ENCODE measurements at regions not wholly inside any gene's neighbourhood (a gene's known extent, or its start where the extent isn't known, plus 50 kb on each side); places are given as distances from the start of the nearest gene placed in this dataset.

- H3K27ac Mint-ChIP-seq (ENCODE audit: unreplicated experiment): no peak overlapping the region
- TF ChIP-seq, protein P1, sequence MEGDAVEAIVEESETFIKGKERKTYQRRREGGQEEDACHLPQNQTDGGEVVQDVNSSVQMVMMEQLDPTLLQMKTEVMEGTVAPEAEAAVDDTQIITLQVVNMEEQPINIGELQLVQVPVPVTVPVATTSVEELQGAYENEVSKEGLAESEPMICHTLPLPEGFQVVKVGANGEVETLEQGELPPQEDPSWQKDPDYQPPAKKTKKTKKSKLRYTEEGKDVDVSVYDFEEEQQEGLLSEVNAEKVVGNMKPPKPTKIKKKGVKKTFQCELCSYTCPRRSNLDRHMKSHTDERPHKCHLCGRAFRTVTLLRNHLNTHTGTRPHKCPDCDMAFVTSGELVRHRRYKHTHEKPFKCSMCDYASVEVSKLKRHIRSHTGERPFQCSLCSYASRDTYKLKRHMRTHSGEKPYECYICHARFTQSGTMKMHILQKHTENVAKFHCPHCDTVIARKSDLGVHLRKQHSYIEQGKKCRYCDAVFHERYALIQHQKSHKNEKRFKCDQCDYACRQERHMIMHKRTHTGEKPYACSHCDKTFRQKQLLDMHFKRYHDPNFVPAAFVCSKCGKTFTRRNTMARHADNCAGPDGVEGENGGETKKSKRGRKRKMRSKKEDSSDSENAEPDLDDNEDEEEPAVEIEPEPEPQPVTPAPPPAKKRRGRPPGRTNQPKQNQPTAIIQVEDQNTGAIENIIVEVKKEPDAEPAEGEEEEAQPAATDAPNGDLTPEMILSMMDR (IDR thresholded peaks at IDR 0.05; ENCODE audit: partially characterized antibody, unreplicated experiment): no peak
- no peak for DNase-seq
- H3K4me1 Mint-ChIP-seq (ENCODE audit: low read depth, unreplicated experiment): peaks cover 6% of the 10 kb centered on the region
- H3K27me3 Mint-ChIP-seq (ENCODE audit: unreplicated experiment): no peaks in the 10 kb centered on the region
- H3K4me3 Mint-ChIP-seq (ENCODE audit: unreplicated experiment): no peak overlapping the region
- no peaks in the 10 kb centered on the region for H3K9me3 Mint-ChIP-seq (ENCODE audit: unreplicated experiment)
- no peaks in the 10 kb centered on the region for H3K36me3 Mint-ChIP-seq (ENCODE audit: unreplicated experiment)
Observed at GRCh38 chr1:60299581-60299980, 226.0 kb upstream of the C1orf87 start.

DNA sequence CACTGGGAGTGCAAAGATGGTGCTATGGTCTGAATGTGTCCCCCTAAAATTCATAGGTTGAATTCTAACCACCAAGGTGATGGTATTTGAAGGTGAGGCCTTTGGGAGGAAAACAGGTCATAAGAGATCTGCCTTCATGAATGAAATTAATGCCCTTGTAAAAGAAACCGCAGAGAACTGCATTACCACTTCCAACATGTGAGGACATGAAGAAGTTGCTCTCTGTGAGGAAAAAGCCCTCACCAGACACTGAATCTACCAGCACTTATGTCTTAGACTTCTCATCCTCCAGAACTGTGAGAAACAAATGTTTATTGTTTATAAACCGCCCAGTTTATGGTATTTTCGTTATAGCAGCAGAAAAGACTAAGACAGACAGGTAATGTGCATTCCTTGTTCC, 224.7 kb upstream of the C1orf87 start:
- H3K27ac Mint-ChIP-seq (ENCODE audit: unreplicated experiment): no peak overlapping the region
- H3K9me3 Mint-ChIP-seq (ENCODE audit: unreplicated experiment): no peaks in the 10 kb centered on the region
- no peaks in the 10 kb centered on the region for H3K36me3 Mint-ChIP-seq (ENCODE audit: unreplicated experiment)
- H3K4me1 Mint-ChIP-seq (ENCODE audit: low read depth, unreplicated experiment): peaks cover 4% of the 10 kb centered on the region
- H3K27me3 Mint-ChIP-seq (ENCODE audit: unreplicated experiment): peaks cover 2% of the 10 kb centered on the region
- no peak for DNase-seq
- TF ChIP-seq, protein P1 (IDR thresholded peaks at IDR 0.05; ENCODE audit: partially characterized antibody, unreplicated experiment): no peak
- no peak overlapping the region for H3K4me3 Mint-ChIP-seq (ENCODE audit: unreplicated experiment)

DNA sequence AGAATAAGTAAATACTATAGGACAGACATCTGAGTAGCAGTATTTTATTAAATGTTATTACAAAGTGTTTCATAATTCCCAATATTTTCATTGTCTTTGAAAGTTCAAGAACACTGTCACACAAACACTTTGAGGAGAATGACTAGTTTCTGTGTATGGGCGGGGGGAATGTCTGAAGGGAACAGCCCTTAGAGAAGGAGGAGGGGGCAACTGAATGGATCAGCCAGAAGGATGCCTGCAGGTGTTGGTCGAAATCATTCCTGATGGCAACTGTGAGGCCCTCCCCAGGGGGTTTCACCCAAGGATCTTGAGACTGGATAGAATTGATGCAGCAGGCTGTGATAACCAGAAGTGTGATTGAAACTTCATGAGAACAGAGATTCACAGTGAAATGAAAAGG, 223.2 kb upstream of the C1orf87 start:
- Mint-ChIP-seq H3K4me1 (ENCODE audit: low read depth, unreplicated experiment) (peaks cover 7% of the 10 kb centered on the region), H3K4me3 (ENCODE audit: unreplicated experiment) (no peak overlapping the region), H3K36me3 (ENCODE audit: unreplicated experiment) (no peaks in the 10 kb centered on the region), H3K27ac (ENCODE audit: unreplicated experiment) (no peak overlapping the region), H3K27me3 (ENCODE audit: unreplicated experiment) (peaks cover 2% of the 10 kb centered on the region), H3K9me3 (ENCODE audit: unreplicated experiment) (no peaks in the 10 kb centered on the region)
- no peak for DNase-seq
- TF ChIP-seq, protein P1 (IDR thresholded peaks at IDR 0.05; ENCODE audit: partially characterized antibody, unreplicated experiment): no peak

- H3K27me3 Mint-ChIP-seq (ENCODE audit: unreplicated experiment): peaks cover 3% of the 10 kb centered on the region
- H3K9me3 Mint-ChIP-seq (ENCODE audit: unreplicated experiment): no peaks in the 10 kb centered on the region
- no peak overlapping the region for H3K4me3 Mint-ChIP-seq (ENCODE audit: unreplicated experiment)
- H3K27ac Mint-ChIP-seq (ENCODE audit: unreplicated experiment): peak overlapping the region; percentile 6
- peaks cover 7% of the 10 kb centered on the region for H3K4me1 Mint-ChIP-seq (ENCODE audit: low read depth, unreplicated experiment)
- no peak for DNase-seq
- no peaks in the 10 kb centered on the region for H3K36me3 Mint-ChIP-seq (ENCODE audit: unreplicated experiment)
- TF ChIP-seq, protein P1 (IDR thresholded peaks at IDR 0.05; ENCODE audit: partially characterized antibody, unreplicated experiment): no peak
Observed at GRCh38 chr1:60292140-60292539, 218.6 kb upstream of the C1orf87 start.

DNA sequence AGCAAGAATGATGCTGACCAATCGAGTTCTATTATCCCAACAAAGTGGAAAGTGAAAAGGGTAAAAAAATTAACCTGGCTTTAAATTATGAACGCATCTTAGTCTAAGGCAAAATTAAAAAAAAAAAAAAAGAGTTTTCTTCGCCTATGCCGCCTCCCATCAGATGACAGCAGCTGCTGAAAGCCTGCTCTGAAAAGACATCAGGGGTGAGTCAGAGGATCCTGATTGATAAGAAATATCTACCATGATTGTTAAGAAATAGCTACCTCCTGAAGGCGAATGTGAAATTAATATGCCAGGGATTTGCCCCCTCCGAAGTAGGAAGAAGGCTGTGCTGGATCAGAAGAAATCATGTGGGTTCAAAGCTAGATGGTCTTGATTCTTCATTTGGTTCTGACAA, 216.8 kb upstream of the C1orf87 start:
- peaks cover 7% of the 10 kb centered on the region for H3K27me3 Mint-ChIP-seq (ENCODE audit: unreplicated experiment)
- no peaks in the 10 kb centered on the region for H3K36me3 Mint-ChIP-seq (ENCODE audit: unreplicated experiment)
- no peaks in the 10 kb centered on the region for H3K9me3 Mint-ChIP-seq (ENCODE audit: unreplicated experiment)
- H3K4me3 Mint-ChIP-seq (ENCODE audit: unreplicated experiment): no peak overlapping the region
- TF ChIP-seq, protein P1 (IDR thresholded peaks at IDR 0.05; ENCODE audit: partially characterized antibody, unreplicated experiment): no peak
- H3K4me1 Mint-ChIP-seq (ENCODE audit: low read depth, unreplicated experiment): peaks cover 7% of the 10 kb centered on the region
- H3K27ac Mint-ChIP-seq (ENCODE audit: unreplicated experiment): no peak overlapping the region
- no peak for DNase-seq

Data from glutamatergic neuron (in vitro differentiated cells).